Left lobe of liver (tissue), 2 donors: ENCODE measurements at regions not wholly inside any gene's neighbourhood (a gene's known extent, or its start where the extent isn't known, plus 50 kb on each side); places are given as distances from the start of the nearest gene placed in this dataset.
"Not testable (repeated sequence)": the region's sequence is repeated elsewhere in the genome, so short reads cannot be mapped to it uniquely, and the experiment has no call there.

Source experiments
- ATAC-seq: fragments of 200-7000 bp; cut with Tn5 transposase; one replicate; pipeline ENCODE4 v1.9.1; 2020; ENCODE audit warnings: mild to moderate bottlenecking, moderate library complexity
- DNase-seq: peaks from one replicate; pipeline ENCODE4 v3.0.0-alpha.2; 2020; ENCODE audit warnings: low spot score
- donor health status: DM: no; HTN: no; CAD: no; lungs with moderate emphysema.
- donor health status: DM: no; HTN: yes; CAD: no.

DNA sequence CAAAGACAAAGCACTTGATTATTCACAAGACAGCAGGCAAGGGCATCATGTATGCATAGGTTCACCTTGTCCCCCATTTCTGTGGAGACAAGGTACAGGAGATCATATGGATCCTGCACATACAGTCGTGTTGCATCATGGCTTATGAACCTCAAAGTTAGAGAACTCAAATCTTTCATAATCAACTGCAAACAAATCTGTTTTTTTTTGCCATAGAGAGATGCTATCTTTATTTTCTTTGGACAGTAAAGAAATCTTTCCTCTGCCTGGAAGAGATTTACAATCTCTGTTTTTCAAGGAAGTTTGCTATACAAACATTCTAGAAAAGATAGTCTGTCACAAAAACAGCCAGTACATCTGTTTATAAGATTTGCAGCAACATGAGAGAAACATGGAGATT is 578.8 kb downstream of the ANKRD50 start:
- DNase-seq, result no peak
- no peak for ATAC-seq

DNA sequence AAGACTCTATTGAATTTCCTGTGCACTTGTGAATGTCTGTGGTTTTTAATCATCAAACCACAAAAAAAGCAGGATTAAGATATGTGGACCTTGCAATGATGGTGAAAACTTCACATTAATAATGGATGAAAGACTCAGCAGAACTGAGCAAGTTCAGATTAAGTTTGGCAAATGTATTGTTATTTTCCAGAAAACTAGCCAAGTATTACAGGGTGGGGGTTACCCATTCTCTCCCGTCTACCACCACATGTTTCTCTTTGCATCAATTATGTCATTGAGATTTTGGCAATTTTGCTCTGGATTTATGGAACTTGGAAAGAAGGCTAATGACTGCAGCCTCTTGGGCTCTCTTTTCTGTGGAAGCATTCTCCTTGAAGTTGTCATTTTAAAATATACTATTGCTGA is 577.1 kb downstream of the ANKRD50 start:
- no peak for ATAC-seq
- no peak for DNase-seq

DNA sequence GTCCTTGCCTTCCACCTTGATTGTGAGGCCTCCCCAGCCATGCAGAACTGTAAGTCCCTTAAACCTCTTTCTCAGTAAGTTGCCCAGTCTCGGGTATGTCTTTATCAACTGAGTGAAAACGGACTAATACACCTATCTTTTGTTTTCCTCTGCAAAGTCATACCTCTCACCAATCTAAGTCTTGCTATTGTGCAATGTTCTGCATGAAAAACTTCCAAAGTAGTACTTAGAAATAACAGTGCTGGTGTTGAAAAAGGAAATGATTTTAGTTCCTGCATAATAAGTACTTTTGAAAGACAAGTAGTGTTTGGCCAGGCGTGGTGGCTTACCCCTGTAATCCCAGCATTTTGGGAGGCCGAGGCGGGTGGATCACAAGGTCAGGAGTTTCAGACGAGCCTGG is 573.5 kb downstream of the ANKRD50 start:
- DNase-seq (no peak), ATAC-seq (no peak)

DNA sequence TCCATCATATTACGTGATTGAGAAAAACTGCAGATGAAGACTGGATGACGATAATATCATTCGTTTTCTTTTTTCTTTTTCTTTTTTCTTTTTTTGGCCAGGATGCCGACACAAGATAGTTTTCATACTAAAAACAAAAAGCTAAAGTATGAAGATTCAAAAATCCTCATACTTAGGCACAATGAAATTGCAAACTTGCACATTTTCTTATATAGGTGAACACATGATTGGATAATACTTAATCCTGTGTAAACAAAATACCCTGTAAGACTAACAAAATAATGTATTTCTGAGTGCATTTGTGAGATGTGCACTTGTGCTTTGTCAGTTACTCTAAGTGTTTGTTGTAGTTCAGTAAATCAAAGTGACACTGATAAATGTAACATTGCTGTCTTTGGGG is 568.9 kb downstream of the ANKRD50 start:
- DNase-seq, result no peak
- no peak for ATAC-seq

DNA sequence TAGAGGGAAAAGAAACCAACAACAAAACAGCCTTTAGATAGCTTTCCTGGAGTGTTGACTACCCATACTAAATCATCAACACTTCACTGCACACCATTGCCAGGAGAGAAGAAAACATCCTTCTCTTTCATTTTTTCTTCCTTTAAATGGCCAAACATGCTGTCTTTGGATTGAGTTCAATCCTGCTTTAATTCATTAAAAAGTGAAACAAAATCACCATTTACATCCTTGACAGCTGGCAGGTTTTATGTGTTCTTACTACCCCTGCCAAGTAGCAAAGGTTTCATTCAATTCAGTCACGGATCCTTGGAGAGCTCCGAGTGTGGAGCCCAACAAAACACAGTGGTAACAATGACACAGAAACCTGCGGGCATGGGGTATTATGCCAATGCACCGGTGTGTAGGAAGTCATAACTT is 568.3 kb downstream of the ANKRD50 start:
- no peak for DNase-seq
- ATAC-seq, result no peak

DNA sequence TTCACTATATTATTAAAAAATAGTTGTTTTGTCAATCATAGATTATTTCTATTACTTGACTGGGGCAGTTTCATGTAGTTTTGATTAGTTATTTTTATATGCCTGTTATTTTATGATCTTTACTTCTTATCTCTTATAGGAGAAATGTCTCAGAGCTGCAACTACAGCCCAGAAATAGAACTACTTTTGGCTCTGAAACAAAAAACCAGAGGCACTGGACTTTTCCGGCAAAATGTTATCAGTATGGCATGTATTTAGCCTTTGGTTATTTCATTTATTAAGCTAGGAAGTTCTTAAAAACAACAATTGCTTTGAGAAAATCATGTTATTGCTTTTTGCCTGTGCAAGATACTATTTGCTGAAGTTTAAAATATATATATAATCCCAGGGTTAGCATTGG is 566.5 kb downstream of the ANKRD50 start:
- DNase-seq, result no peak
- ATAC-seq, result no peak

DNA sequence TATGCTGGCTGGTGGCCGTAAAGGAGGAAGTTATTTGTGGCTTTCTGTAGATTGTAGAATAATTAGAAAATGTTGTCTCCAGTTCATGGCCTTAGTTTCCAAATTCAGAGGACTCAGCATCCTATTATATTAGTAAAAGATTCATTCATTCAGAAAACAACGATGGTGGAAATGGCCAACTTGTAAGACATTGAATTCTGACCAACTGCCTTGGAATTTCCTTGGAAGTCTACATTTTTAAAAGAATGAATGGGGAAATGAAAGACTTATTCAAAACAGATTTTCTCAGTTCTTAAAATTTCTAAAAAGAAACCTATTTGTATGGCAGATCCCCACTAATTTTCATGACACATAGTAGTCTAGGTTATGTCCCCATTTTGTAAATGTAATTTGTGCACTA is 561.5 kb downstream of the ANKRD50 start:
- no peak for ATAC-seq

DNA sequence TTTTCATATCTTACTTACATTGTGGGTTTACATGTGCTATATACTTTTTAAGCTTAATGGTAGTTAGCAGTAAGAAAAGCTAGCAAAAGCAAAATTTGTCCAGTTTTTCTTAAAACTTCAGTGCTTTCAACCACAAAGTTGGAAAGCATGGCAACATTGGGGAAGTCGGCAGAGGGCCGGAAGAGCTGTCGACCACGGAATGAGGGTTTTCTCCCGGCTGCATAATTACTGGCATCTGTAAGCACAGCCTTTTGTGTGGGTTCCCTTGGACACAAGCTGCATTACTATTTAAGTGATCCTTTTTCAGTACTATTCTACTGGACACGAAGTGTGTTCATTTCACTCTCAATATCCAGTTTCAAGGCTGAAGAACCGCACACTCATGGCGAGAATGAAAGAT is 560.4 kb downstream of the ANKRD50 start:
- DNase-seq (no peak), ATAC-seq (no peak)

More for the DNA sequence above, 561.5 kb downstream of the ANKRD50 start:
- DNase-seq, result no peak

DNA sequence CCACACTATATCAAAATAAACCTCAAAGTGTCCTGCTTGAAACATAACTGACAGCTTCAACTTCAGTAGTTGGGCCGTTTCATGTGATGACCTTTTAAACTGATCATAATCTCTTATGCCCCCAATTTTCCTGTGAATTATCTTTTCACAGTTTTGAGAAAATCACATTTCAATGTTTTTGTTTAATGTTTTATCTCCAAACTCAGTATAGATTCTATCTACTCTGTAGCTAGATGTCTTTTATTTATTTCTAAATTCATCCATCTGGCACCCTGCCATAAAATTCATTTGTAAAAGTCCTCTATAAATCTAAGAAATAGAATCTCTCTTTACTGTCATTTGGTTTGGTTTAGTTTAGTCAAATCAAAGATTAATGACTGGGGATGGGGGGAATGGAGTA is 557.3 kb downstream of the ANKRD50 start:
- DNase-seq (no peak), ATAC-seq (no peak)

DNA sequence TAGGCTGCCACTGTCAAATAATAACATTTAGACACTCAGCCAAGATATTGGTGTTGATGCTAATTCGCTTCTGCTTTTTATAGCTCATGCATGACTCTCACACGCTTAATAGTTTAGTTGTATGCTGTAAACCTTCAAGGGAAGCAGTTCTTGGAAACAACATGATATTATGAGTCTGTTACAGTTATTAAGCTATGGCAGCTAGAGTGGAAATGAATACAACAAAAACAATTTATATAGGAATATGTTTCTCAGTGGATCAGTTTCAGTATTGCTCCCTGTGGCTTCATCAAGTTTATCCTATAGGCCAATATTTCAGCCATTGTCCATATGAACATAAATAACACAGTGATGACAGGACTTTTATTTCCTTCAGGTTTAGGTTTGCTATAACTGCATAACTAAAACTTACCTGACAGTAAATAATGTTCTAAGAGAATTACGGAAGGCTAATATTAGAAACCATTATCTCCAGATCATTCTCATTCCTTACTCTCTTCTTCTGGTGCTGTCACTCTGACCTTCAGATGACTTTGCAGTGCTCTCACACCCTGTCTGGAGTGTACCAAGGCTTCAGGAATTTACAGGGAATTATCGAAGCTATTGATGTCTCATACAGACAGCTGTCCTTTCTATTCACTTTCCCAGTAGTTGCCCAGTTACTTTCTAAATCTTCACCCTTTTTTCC is 555.0 kb downstream of the ANKRD50 start:
- no peak for ATAC-seq
- no peak for DNase-seq

DNA sequence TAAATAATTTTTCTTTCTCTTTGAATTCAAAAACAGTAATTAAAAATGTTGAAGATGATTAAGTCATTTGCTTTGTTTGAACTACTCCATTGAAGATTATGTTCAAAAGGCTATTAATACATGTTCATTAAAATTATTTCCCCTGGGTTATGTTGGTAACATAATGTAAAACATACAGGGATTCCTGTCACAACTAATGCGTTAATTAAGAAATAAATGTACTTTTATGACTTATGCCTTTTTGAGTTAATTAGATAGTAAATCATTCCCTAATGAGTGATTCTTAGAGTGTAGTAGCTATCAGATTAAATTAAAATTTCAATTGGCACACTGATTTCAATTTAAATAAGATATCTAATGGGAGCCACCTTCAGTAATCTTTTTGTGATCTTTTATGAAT is 549.1 kb downstream of the ANKRD50 start:
- DNase-seq (no peak), ATAC-seq (no peak)

DNA sequence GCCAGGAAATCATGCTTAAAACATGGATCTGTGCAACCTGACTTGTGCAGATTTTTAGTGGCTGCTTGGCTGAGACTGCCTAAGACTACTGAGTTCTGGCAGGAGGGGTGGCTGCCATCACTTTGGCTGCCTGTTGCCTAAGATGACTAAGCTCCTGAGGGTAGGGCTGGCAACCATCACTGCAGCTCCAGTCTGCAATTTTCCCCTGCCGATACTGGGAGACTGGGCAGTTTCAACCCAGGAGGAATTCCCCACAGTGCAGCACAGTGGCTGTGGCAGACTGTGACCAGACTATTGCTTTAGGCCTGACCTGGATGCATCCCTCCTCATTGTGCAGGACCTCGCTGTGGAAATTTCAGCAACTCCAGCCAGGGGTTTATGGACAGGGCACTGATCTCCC is 544.9 kb downstream of the ANKRD50 start:
- no peak for DNase-seq
- ATAC-seq, result no peak

DNA sequence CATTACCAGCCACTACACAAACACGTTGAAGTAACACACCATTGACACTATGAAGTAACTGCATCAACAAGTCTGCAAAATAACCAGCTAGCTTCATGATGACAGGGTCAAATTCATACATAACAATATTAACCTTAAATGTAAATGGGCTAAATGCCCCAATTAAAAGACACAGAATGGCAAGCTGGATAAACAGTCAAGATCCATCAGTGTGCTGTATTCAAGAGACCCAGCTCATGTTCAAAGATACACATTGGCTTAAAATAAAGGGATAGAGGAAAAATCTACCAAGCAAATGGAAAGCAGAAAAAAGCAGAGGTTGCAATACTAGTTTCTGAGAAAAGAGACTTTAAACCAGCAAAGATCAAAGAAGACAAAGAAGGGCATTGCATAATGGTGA is 543.0 kb downstream of the ANKRD50 start:
- not testable (repeated sequence) for ATAC-seq, DNase-seq

DNA sequence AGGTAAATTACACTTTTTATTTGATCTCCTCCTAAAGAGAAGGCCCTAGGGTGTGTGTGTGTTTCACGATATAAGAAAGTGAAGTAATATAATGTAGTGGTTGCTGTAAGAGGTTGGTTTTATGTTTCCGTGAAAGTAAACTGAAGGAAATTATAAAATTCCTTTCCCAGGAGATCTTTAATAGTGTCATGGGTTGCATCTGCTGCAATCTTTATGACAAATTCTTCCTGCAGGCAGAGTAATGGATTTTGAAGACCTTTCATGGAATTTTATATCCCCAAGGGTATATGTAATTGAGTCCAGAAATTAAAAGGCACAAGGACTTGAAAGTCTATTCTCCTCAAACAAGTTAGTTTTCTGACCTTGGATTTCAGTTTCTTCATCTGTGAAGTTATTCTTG is 538.6 kb downstream of the ANKRD50 start:
- DNase-seq (no peak), ATAC-seq (no peak)

DNA sequence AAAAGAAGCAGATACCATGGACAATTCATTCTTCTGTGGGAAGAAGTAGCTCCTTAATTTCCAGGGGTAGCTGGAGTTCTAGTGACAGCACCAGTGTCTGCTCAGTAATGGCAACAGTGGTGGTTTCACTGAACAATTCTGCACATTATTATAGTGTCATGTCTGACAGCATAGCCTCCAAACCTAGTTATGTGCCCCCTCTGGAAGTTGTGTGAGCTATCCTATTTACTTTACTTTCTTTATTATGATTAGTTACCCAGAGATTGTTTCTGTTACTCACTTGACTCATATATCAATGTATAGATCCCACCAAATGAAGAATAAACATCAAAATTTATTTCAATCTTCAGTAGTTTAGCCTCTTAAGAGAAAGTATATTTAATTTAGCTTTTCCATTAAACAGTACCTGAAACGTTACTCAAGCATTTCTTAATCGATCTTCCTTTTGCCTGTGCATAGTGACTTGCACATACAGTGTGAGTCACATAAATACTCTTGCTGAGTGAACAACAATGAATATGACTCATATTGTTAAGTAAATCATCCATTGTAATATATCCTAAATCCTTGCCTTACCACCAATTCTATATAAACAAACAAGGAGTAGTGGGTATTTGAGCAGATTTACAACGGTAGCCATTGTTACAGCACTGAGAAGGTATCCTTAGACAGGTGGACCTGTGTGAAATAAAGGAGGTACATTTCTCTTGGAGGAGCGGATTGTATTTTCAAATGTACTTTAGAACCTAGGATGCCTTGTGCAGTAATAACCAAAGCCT is 534.7 kb downstream of the ANKRD50 start:
- ATAC-seq (no peak), DNase-seq (no peak)

DNA sequence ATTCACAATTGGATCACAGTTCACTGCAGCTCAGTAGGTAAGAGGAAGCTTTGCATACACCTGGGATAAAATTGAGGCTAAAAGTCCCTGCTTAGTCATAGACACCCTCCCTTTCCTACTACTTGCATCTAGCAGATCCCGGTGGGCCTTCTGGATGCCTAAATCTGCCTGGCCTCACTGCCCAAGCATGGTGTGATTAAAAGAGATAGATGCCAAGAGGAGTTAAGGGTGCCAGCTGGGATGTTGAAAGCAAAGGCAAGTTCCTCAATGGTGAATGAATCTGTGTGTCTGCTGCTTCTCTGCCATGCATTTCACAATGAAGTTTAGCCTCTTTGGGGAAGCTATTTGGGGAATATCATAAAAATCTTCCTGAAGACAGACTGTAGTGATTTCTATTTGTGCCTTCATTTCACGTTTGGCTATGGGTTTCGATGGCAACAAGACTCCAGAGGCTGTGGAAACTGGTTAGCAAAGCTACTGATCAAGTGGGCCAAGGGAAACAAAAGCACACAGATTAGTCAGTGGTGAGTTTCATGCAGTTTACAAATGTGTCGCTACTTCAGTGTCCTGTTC is 534.0 kb downstream of the ANKRD50 start:
- DNase-seq, result no peak
- ATAC-seq, result no peak

DNA sequence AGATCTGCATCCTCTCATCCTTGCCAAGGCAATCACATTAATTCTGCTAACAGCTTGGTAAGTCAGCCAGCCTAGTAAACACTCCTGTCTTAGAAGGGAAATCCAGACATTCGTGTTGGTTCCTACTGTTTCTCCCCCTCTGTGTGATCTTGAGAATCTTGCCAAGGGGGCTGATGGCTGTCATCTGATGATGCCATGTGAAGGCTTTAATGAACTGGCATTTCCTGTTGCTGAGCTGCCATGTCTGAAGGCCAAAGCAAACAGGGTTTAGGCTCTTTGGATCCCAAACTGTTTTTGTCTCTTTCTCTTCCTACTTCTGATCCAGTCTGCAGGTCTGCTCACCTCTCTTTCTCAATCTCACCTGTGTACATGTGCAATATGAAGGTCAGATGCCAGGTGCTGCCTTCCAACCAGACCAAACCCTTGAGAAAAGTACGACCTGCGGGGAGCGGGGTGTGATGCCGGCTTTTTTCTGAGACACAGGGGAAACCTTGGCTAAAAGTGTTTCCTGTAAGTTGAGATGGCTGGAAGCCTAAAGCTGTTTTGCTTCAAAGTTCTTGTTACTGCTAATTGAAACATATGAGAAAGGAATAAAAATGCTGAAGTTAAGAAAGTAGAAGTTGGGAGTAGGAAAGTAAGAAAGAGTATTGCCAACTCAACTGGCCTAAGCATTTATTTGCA is 532.9 kb downstream of the ANKRD50 start:
- no peak for ATAC-seq

DNA sequence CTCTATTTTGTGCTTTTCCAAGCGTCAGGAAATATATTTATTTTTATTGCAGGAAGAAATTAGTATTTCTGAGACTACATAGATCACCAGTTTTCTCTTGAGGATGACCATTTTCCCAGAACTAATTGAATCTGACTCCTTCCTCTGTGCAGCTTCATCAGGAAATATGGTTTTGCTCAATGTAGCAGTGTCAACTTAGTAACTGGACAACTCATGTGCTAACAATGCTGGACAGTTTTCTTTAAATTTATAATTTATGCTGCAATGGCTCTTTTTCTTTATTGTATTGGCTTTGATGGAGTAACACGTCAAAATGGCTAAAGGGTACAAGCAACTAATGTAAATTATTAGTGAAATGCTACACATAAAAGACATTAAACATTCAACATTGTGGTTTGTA is 531.5 kb downstream of the ANKRD50 start:
- no peak for DNase-seq
- ATAC-seq, result no peak

More for the DNA sequence above, 532.9 kb downstream of the ANKRD50 start:
- no peak for DNase-seq

DNA sequence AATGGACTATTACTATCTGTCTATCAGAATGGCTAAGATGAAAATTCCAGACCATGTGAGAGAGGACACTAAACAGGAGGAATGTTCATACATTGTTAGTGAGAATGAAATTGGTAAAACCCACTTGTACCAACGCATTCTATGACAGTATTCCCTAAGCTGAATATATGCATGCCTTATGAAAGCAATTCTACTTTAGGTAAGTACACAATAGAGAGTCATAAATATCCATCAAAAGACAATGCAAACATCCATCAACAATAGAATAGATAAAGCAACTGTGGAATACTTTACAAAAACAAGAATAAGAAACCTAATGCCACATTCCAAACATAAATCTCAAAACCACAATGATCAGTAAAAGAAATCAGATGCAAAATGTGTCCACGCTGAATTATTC is 529.3 kb downstream of the ANKRD50 start:
- DNase-seq, result no peak
- ATAC-seq, result no peak

DNA sequence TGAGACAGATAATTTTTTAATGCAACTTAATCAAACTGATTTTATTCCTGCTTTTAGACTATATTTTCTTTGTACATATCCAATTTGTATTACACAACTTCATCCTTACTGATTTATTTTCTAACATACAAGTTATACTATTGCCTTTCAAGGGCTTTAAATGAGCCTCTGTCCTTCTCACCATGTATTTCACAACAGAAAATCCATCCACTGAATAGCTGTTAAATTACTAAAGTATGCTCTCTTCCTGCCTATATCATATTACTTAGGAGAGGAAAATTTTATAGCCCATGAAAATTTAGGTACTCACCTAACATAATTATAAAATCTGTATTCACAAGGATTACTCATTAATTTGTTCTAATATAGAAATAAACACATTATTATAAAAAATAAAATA is 528.6 kb downstream of the ANKRD50 start:
- DNase-seq (no peak), ATAC-seq (no peak)

DNA sequence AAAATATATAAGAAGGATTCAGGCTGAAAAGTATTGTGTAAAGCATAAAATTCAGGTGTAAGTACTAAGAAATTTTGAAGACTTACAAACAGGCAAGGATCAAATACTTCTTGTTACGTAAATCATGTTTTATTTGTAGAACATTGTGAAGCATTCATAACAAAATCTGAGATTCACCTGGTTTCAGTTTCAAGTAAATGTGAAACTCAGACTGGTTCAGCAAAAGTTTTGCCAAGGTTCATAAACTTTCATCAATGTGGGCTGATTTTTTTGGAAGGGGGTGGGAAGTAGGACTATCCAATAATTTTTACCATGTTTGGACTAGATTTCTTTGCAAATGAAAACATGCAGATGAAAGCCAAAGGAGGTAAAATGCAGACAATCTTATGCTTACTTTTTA is 527.7 kb downstream of the ANKRD50 start:
- no peak for DNase-seq
- no peak for ATAC-seq

DNA sequence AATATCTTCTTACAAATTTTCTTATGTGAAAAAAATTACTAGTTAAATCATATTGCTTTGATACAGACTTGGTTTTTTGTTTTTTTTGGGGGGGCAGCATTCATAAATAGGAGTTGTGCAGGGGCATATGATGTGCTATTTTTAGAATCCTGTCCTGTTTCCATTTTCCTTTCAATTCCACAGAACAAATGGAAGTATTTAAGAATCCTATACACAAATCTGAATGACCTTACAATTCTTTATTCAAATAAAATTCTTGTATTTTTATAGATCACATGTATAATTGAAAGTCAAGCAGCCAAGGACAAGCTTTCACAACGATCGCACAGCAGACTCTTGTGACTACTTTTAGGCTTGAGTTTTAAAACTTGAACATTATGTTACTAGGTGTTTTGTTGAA is 523.9 kb downstream of the ANKRD50 start:
- no peak for ATAC-seq
- DNase-seq, result no peak
